Thoracic aorta (tissue), 2 donors: ENCODE measurements at regions not wholly inside any gene's neighbourhood (a gene's known extent, or its start where the extent isn't known, plus 50 kb on each side); places are given as distances from the start of the nearest gene placed in this dataset.

Experiments used
- ATAC-seq: fragments of 150-250 bp; one replicate; pipeline ENCODE4 v1.8.0; 2017; ENCODE audit warnings: low read depth; ENCODE audit not compliant: insufficient number of reproducible peaks, low FRiP score
- DNase-seq: peaks from one replicate; pipeline ENCODE4 v3.0.0-alpha.2; 2020; ENCODE audit warnings: low spot score
- H3K27ac ChIP-seq, 2 donors: fragments of 200-600 bp; sonication (generic); 1 replicate in 1 of 2; 2 replicates in 1 of 2; pipeline ENCODE4 v1.5.1; 2016; ENCODE audit warnings: mild to moderate bottlenecking in 2 of 2, moderate library complexity in 2 of 2
- H3K27me3 ChIP-seq: fragments of 200-600 bp; sonication (generic); replicated peaks from 2 replicates; pipeline ENCODE4 v1.6.0; 2016; ENCODE audit warnings: mild to moderate bottlenecking; ENCODE audit not compliant: insufficient read depth
- H3K36me3 ChIP-seq: fragments of 200-600 bp; sonication (generic); one replicate; pipeline ENCODE4 v1.5.1; 2016
- H3K4me1 ChIP-seq, 2 donors: fragments of 200-600 bp; sonication (generic); 1 replicate in 1 of 2; 2 replicates in 1 of 2; pipeline versions ENCODE4 v1.5.1 to v1.6.0; 2016; ENCODE audit warnings: low read depth in 2 of 2, mild to moderate bottlenecking in 1 of 2; ENCODE audit not compliant: control insufficient read depth in 1 of 2
- H3K4me3 ChIP-seq: fragments of 200-600 bp; sonication (generic); 2 replicates; pipeline ENCODE4 v1.5.1; 2016; ENCODE audit warnings: mild to moderate bottlenecking
- H3K9me3 ChIP-seq: fragments of 200-600 bp; sonication (generic); 2 replicates; pipeline ENCODE4 v1.5.1; 2016
- TF ChIP-seq, protein P1 (sequence below): fragments of 200-600 bp; sonication (generic); IDR thresholded peaks from one replicate; pipeline ENCODE4 v1.5.1; 2019; ENCODE audit warnings: antibody characterized with exemption

DNA sequence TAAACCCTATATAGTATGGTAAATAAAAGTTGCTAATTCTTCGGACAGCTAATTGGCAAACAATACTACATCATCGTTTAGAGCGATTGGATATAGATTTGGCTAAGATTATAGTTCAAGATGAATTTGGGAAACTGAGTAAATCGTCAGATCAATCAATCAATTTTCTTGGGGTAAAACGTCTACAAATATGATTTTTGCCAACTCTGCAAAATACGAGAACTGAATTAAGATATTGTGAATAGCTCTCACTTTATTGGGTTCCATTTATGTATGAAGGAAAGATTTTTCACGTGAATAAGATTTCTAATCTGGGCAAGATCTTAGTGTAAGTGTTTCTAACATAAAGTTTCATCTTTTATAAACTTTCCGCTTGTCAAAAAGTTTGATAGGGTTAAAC is 132.9 kb upstream of the AGR3 start:
- no peak overlapping the region for H3K4me3 ChIP-seq
- DNase-seq: no peak
- H3K27ac ChIP-seq: no peak overlapping the region
- H3K4me1 ChIP-seq: peaks cover 3 to 8% of the 10 kb centered on the region in 2 donors
- no peaks in the 10 kb centered on the region for H3K36me3 ChIP-seq
- H3K9me3 ChIP-seq: no peaks in the 10 kb centered on the region
- H3K27me3 ChIP-seq: no peaks in the 10 kb centered on the region
- TF ChIP-seq, protein P1, sequence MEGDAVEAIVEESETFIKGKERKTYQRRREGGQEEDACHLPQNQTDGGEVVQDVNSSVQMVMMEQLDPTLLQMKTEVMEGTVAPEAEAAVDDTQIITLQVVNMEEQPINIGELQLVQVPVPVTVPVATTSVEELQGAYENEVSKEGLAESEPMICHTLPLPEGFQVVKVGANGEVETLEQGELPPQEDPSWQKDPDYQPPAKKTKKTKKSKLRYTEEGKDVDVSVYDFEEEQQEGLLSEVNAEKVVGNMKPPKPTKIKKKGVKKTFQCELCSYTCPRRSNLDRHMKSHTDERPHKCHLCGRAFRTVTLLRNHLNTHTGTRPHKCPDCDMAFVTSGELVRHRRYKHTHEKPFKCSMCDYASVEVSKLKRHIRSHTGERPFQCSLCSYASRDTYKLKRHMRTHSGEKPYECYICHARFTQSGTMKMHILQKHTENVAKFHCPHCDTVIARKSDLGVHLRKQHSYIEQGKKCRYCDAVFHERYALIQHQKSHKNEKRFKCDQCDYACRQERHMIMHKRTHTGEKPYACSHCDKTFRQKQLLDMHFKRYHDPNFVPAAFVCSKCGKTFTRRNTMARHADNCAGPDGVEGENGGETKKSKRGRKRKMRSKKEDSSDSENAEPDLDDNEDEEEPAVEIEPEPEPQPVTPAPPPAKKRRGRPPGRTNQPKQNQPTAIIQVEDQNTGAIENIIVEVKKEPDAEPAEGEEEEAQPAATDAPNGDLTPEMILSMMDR: no peak
- ATAC-seq: no peak

DNA sequence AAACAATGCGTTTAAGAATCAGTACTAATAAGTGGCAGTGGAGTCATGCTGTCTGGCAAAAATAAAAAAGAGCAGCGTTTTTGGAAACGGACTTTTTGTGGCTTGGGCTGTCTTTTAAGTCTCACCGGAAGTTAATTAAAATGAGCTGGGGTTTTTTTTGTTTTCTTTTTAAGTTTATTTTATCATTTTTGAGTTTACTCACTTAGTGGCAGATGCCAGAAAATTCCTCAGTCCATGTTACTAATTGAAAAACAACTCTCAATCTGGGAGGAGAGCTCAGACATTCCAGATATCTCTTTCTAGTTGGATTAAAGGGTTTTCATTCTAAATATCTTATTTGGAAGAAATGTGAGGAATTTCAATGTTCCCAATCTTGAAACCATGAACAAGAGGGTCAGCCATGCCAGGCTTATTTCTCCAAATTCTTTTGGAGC is 133.8 kb upstream of the AGR3 start:
- ATAC-seq (no peak), DNase-seq (no peak)
- no peaks in the 10 kb centered on the region for H3K36me3 ChIP-seq
- H3K4me3 ChIP-seq: no peak overlapping the region
- H3K4me1 ChIP-seq: no peaks in the 10 kb centered on the region
- no peaks in the 10 kb centered on the region for H3K9me3 ChIP-seq
- H3K27me3 ChIP-seq: no peaks in the 10 kb centered on the region
- peak overlapping the region in 1 of 2 donors; percentile 27 for H3K27ac ChIP-seq
- TF ChIP-seq, protein P1: no peak

DNA sequence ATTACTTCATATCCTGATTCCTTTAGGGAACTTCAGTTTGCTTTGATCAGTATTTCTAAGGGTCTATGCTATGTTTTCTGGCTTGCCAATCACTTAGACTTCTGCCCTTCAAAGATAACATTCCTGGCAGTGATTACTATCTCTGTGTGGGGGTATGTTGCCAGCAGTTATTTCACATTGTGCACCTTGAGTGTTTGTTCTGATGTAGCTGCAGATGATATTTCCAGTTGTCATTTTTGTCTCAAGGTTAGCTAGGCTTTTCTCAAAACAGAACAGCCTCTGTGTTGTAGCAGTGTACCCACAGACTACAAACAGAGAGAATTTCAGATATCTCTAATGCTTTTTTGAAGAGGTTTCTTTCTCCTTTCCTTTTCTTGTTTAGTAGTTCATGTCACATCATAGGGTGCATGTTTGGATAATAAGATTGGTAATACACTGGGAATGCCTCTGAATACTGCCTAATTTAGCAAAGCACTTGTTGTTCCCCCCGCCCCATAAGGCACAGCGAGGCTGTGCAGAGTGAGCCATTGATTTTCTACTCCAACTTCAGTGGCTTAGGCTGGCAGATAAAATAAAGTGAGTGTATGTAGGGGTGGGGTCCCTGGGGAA is 134.7 kb upstream of the AGR3 start:
- ATAC-seq (no peak), DNase-seq (no peak)
- no peaks in the 10 kb centered on the region for H3K36me3 ChIP-seq
- H3K4me1 ChIP-seq: no peaks in the 10 kb centered on the region
- TF ChIP-seq, protein P1: no peak
- H3K4me3 ChIP-seq: no peak overlapping the region
- no peak overlapping the region for H3K27ac ChIP-seq
- no peaks in the 10 kb centered on the region for H3K27me3 ChIP-seq
- no peaks in the 10 kb centered on the region for H3K9me3 ChIP-seq

DNA sequence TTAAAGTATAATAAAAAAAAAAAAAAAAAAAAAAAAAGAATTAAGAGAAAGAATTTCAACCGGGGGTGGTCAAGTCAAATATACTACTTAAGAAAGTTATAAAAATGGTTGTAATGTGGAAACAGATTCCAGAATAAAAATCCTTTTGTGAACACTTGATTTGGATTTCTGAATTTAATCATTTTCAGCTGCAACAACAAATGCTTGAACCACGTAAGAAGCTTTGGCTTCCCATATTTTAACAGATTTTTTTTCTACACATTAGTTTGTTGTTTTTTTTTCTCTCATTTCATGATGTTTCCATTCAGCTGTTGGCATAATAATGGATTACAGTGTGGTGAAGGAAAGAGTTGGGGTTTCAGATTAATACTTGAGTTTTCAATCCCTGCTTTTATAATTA is 137.3 kb upstream of the AGR3 start:
- Histone ChIP-seq H3K4me1 (no peaks in the 10 kb centered on the region), H3K36me3 (no peaks in the 10 kb centered on the region), H3K27ac (no peak overlapping the region), H3K4me3 (no peak overlapping the region), H3K27me3 (no peaks in the 10 kb centered on the region), H3K9me3 (no peaks in the 10 kb centered on the region)
- DNase-seq (no peak), ATAC-seq (no peak)
- TF ChIP-seq, protein P1: no peak

DNA sequence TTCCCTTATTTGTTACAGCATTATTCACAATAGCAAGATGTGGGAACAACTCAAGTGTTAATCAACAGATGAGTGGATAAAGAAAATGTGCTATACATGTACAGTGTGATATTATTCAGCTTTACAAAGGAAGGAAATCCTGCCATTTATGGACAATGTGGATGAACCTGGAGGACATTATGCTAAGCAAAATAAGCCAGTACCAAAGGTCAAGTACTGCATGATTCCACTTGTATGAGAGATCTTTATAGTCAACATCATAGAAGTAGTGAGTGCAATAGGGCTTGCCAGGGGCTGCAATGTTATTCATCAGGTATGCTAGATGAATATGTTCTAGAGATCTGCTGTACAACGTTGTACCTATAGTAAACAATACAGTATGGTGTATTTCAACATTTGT is 138.5 kb upstream of the AGR3 start:
- TF ChIP-seq, protein P1: no peak
- Histone ChIP-seq H3K27me3 (no peaks in the 10 kb centered on the region), H3K36me3 (no peaks in the 10 kb centered on the region), H3K27ac (no peak overlapping the region), H3K9me3 (no peaks in the 10 kb centered on the region), H3K4me1 (no peaks in the 10 kb centered on the region), H3K4me3 (no peak overlapping the region)
- ATAC-seq (no peak), DNase-seq (no peak)
